Amniotic epithelial cell (primary cell): ENCODE measurements at regions not wholly inside any gene's neighbourhood (a gene's known extent, or its start where the extent isn't known, plus 50 kb on each side); places are given as distances from the start of the nearest gene placed in this dataset.
A peak's percentile ranks its signal among the peaks of the same experiment; 100 is the strongest.
"Not testable (repeated sequence)": the region's sequence is repeated elsewhere in the genome, so short reads cannot be mapped to it uniquely, and the experiment has no call there.

Experiments
- DNase-seq: peaks from one replicate; pipeline ENCODE4 v3.0.0-alpha.2; 2010; ENCODE audit warnings: low read depth

GRCh38 chr13:26483546-26483945 lies 73.9 kb upstream of the WASF3 start:
- no peak for DNase-seq

- DNase-seq, result no peak
Observed at GRCh38 chr13:26484196-26484595, 73.3 kb upstream of the WASF3 start.

DNA sequence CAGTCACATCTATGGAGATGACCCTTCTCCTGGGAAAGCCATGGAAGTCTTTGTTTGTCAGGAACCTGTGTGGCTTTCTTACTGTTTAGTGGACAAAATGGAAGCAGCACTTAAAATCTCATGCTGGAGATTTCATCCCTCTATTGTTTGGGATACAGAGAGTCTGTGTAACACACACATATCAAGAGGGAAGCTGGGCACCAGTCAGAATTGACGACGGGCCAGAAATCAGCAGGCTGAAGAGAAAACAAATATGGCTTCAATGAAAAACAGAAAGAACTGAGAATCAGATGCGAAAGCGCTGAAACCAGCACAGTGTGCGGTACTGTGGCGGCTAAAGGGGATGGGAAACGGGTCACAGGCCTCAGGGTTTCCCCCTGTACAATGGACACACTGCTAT lies 72.2 kb upstream of the WASF3 start:
- DNase-seq, result no peak

DNA sequence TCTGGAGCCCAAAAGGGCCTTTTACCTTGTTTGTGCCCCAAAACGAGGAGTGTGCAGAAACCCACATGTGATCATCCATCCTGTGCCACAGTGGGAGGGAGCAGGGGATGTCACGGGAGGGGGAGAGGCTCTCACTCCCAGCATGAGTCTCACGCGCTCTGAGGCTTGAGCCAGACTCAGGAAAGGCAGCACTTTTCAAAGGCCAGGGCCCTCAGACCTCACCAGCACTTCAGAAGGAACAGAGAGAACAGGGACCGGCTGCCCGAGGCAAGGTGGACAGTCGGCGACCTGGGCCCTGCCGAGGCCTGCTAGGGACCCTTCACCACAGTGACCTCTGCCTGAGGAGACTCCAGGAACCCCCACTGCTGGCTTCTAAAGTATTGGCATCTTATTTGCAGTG lies 71.7 kb upstream of the WASF3 start:
- DNase-seq, result no peak

DNA sequence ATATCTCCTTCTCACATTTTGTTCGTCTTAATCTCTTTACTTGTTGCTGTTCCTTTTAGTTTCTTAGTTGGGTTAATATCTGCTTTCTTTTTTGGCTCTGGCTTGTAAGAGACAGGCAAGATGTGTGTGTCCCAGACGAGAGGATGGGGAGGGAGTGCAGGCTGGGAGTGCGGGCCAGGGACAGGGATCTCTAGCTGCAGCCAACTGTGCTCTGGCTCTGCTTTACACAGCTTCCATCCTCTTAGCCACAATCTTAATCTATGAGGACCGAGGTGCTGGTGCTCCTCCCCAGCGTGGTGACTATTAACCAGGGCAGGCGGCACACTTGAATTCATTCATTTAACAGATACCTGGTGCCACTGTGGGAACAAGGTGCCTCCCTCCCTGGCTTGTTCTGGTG lies 70.9 kb upstream of the WASF3 start:
- DNase-seq, result no peak

- DNase-seq, result no peak
Observed at GRCh38 chr13:26487781-26488180, 69.7 kb upstream of the WASF3 start.

GRCh38 chr13:26488236-26489003 lies 69.1 kb upstream of the WASF3 start:
- no peak for DNase-seq

- not testable (repeated sequence) for DNase-seq
Observed at GRCh38 chr13:26492301-26492700, 65.2 kb upstream of the WASF3 start.

GRCh38 chr13:26494571-26495195 lies 62.8 kb upstream of the WASF3 start:
- no peak for DNase-seq

DNA sequence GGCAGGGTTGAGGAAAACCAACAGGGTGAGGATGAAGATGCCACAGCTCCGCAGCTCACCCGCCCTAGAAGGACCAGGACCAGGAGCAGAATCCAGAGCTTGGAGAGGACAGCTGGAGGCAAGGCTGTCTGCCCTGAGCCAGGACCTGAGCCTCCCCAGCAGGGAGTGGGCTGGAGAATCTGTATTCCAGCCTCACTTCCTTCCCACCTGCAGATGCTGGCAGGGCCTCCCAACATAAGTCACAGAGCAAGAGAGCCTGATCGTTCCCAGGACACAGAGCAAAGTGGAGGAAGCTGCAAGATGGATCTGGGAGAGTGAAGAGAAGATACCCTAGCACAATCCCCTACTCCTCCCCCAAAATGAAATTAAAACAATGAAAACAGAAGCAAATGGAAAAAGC lies 61.7 kb upstream of the WASF3 start:
- no peak for DNase-seq

- peak; percentile 77 for DNase-seq
Observed at GRCh38 chr13:26497968-26498511, 59.4 kb upstream of the WASF3 start.

GRCh38 chr13:26498656-26499601 lies 58.6 kb upstream of the WASF3 start:
- DNase-seq, result no peak

GRCh38 chr13:26500618-26501320 lies 56.7 kb upstream of the WASF3 start:
- DNase-seq, result no peak

GRCh38 chr13:26501641-26502040 lies 55.8 kb upstream of the WASF3 start:
- no peak for DNase-seq

GRCh38 chr13:26502826-26503225 lies 54.7 kb upstream of the WASF3 start:
- peak; percentile 80 for DNase-seq

- DNase-seq, result no peak
Observed at GRCh38 chr13:26503826-26504594, 53.5 kb upstream of the WASF3 start.
